K562 (cell line): ENCODE measurements at regions not wholly inside any gene's neighbourhood (a gene's known extent, or its start where the extent isn't known, plus 50 kb on each side); places are given as distances from the start of the nearest gene placed in this dataset.

ENCODE experiments used
- ARID2 ChIP-seq: fragments of 450-650 bp; IDR thresholded peaks from 2 replicates; pipeline ENCODE4 v1.6.1; 2017; ENCODE audit warnings: antibody characterized with exemption, mild to moderate bottlenecking
- NFYB ChIP-seq: IDR thresholded peaks from 2 replicates; pipeline ENCODE4 v1.6.1; 2011; ENCODE audit warnings: mild to moderate bottlenecking, moderate library complexity; ENCODE audit not compliant: insufficient read length; ENCODE audit errors: extremely low read depth
- RBFOX2 ChIP-seq: fragments of 200-400 bp; formaldehyde crosslinking; IDR thresholded peaks from 2 replicates; pipeline ENCODE4 v1.6.1; 2017; ENCODE audit warnings: low read depth, mild to moderate bottlenecking, low read length, moderate library complexity
- TF ChIP-seq, protein P1 (sequence below), 2 experiments: fragments of 450-650 bp in 1 of 2; sonication (generic) in 1 of 2; formaldehyde crosslinking in 1 of 2; IDR thresholded peaks; 2 replicates each; pipeline versions ENCODE4 v1.7.1 to v1.9.0; 2016 to 2022; ENCODE audit warnings: inconsistent platforms in 1 of 2, mild to moderate bottlenecking in 1 of 2, missing genetic modification reagents in 1 of 2
- TF ChIP-seq, protein P2 (sequence below): fragments of 250-450 bp; sonication (Bioruptor Pico); IDR thresholded peaks from 2 replicates; pipeline ENCODE4 v1.8.0; 2021; ENCODE audit warnings: moderate library complexity, mild to moderate bottlenecking, inconsistent platforms

DNA sequence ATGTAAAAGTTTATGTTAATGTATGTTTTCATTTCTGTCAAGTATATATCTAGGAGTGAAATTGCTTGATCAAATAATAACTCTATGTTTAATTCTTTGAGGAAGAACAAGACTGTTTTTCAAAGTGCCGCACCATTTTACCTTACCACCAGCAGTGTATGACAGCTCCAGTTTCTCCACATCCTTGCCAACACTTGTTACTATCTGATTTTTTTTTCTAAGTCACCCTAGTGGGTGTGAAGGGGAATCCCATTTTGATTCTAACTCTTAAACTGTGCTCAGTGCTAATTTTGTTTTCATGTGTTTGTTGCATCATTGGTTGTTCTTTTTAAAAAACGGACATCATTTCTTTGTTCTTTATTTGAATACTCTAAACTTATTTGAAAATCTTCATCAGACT is 120.2 kb upstream of the CDK6 start (continued):
- TF ChIP-seq, protein P1, sequence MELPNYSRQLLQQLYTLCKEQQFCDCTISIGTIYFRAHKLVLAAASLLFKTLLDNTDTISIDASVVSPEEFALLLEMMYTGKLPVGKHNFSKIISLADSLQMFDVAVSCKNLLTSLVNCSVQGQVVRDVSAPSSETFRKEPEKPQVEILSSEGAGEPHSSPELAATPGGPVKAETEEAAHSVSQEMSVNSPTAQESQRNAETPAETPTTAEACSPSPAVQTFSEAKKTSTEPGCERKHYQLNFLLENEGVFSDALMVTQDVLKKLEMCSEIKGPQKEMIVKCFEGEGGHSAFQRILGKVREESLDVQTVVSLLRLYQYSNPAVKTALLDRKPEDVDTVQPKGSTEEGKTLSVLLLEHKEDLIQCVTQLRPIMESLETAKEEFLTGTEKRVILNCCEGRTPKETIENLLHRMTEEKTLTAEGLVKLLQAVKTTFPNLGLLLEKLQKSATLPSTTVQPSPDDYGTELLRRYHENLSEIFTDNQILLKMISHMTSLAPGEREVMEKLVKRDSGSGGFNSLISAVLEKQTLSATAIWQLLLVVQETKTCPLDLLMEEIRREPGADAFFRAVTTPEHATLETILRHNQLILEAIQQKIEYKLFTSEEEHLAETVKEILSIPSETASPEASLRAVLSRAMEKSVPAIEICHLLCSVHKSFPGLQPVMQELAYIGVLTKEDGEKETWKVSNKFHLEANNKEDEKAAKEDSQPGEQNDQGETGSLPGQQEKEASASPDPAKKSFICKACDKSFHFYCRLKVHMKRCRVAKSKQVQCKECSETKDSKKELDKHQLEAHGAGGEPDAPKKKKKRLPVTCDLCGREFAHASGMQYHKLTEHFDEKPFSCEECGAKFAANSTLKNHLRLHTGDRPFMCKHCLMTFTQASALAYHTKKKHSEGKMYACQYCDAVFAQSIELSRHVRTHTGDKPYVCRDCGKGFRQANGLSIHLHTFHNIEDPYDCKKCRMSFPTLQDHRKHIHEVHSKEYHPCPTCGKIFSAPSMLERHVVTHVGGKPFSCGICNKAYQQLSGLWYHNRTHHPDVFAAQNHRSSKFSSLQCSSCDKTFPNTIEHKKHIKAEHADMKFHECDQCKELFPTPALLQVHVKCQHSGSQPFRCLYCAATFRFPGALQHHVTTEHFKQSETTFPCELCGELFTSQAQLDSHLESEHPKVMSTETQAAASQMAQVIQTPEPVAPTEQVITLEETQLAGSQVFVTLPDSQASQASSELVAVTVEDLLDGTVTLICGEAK (IDR thresholded peaks at IDR 0.05) = no peak
- TF ChIP-seq, protein P1 (CRISPR knock-in tag; IDR thresholded peaks at IDR 0.05) = no peak
- TF ChIP-seq NFYB (no peak), RBFOX2 (no peak), ARID2 (no peak)
- TF ChIP-seq, protein P2, sequence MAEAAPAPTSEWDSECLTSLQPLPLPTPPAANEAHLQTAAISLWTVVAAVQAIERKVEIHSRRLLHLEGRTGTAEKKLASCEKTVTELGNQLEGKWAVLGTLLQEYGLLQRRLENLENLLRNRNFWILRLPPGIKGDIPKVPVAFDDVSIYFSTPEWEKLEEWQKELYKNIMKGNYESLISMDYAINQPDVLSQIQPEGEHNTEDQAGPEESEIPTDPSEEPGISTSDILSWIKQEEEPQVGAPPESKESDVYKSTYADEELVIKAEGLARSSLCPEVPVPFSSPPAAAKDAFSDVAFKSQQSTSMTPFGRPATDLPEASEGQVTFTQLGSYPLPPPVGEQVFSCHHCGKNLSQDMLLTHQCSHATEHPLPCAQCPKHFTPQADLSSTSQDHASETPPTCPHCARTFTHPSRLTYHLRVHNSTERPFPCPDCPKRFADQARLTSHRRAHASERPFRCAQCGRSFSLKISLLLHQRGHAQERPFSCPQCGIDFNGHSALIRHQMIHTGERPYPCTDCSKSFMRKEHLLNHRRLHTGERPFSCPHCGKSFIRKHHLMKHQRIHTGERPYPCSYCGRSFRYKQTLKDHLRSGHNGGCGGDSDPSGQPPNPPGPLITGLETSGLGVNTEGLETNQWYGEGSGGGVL (CRISPR knock-in tag) = no peak
